OCI-LY7 (cell line): ENCODE measurements at regions not wholly inside any gene's neighbourhood (a gene's known extent, or its start where the extent isn't known, plus 50 kb on each side); places are given as distances from the start of the nearest gene placed in this dataset.

ENCODE experiments used
- BruUV-seq: library from RNA; stranded (reverse); fragments of 400-500 nt; replicated peaks from 2 replicates; lab custom pipeline; 2021; lab: Mats Ljungman, UMichigan
- CTCF ChIA-PET: fragments of 300-600 bp; sonication (Branson Sonifier 250); formaldehyde crosslinking; loops from one replicate; lab custom pipeline; 2022; ENCODE audit warnings: antibody characterized with exemption; ENCODE audit not compliant: unreplicated experiment; lab: Charles Lee
- POLR2A ChIA-PET: fragments of 300-600 bp; sonication (Branson Sonifier 250); formaldehyde crosslinking; loops from one replicate; lab custom pipeline; 2022; ENCODE audit warnings: antibody characterized with exemption; lab: Charles Lee
- DNase-seq: peaks from one replicate; pipeline ENCODE4 v3.0.0-alpha.2; 2015; ENCODE audit warnings: low spot score
- H2AFZ ChIP-seq: fragments of 200-600 bp; sonication (generic), shearing (Covaris generic); 2 replicates; pipeline ENCODE4 v1.6.1; 2014; ENCODE audit warnings: mild to moderate bottlenecking, antibody characterized with exemption, low read length, moderate library complexity
- H3K27ac ChIP-seq: fragments of 200-600 bp; sonication (generic); 2 replicates; pipeline ENCODE4 v1.5.1; 2014; ENCODE audit warnings: mixed run types, low read depth, mild to moderate bottlenecking, moderate library complexity, low read length, inconsistent platforms; ENCODE audit not compliant: poor library complexity, severe bottlenecking
- H3K36me3 ChIP-seq: fragments of 200-600 bp; sonication (generic); 2 replicates; pipeline ENCODE4 v1.6.1; 2014; ENCODE audit warnings: mild to moderate bottlenecking, antibody characterized with exemption, low read length, moderate library complexity, mixed read lengths; ENCODE audit not compliant: insufficient read depth
- H3K4me1 ChIP-seq: fragments of 200-600 bp; sonication (generic); 2 replicates; pipeline ENCODE4 v1.5.1; 2014; ENCODE audit warnings: mild to moderate bottlenecking, low read length; ENCODE audit not compliant: insufficient read depth, poor library complexity, severe bottlenecking
- H3K4me2 ChIP-seq: fragments of 200-600 bp; sonication (generic); 2 replicates; pipeline ENCODE4 v1.6.1; 2014; ENCODE audit warnings: mild to moderate bottlenecking, low read length
- H3K4me3 ChIP-seq: fragments of 200-600 bp; sonication (generic); 2 replicates; pipeline ENCODE4 v1.5.1; 2014; ENCODE audit warnings: mild to moderate bottlenecking, low read depth, low read length; ENCODE audit not compliant: poor library complexity, severe bottlenecking
- H3K79me2 ChIP-seq: fragments of 200-600 bp; sonication (generic); 2 replicates; pipeline ENCODE4 v1.6.1; 2016; ENCODE audit warnings: low read depth, mild to moderate bottlenecking, low read length, moderate library complexity, mixed read lengths; ENCODE audit not compliant: insufficient read depth
- H3K9me2 ChIP-seq: fragments of 200-600 bp; sonication (generic); 2 replicates; pipeline ENCODE4 v1.6.1; 2016; ENCODE audit warnings: mild to moderate bottlenecking, low read length, mixed read lengths; ENCODE audit not compliant: insufficient read depth
- H3K9me3 ChIP-seq: fragments of 200-600 bp; sonication (generic); 2 replicates; pipeline ENCODE4 v1.6.1; 2014; ENCODE audit warnings: mild to moderate bottlenecking, mixed run types, low read length, mixed read lengths
- H4K20me1 ChIP-seq: fragments of 200-600 bp; sonication (generic); 2 replicates; pipeline ENCODE4 v1.6.1; 2014; ENCODE audit warnings: mild to moderate bottlenecking, antibody characterized with exemption, low read length, moderate library complexity, mixed read lengths; ENCODE audit not compliant: insufficient read depth
- CTCF ChIP-seq: fragments of 200-600 bp; sonication (generic); conservative IDR thresholded peaks from 2 replicates; pipeline ENCODE4 v1.5.1; 2014; ENCODE audit warnings: mild to moderate bottlenecking, antibody characterized with exemption, low read length, moderate library complexity, mixed read lengths
- EZH2phosphoT487 ChIP-seq: fragments of 200-600 bp; sonication (generic); IDR thresholded peaks from 2 replicates; pipeline ENCODE4 v1.6.1; 2018; ENCODE audit warnings: low read depth, borderline replicate concordance, mild to moderate bottlenecking, mixed run types, antibody characterized with exemption, low read length, moderate library complexity, mixed read lengths
- intact Hi-C: fragments of 100-400 bp; cut with micrococcal nuclease; formaldehyde crosslinking; loops from one replicate; pipeline ENCODE4 v1.10.0; 2022; ENCODE audit not compliant: unreplicated experiment

GRCh38 chr12:16095531-16096110, 181.9 kb downstream of the SLC15A5 start:
- H3K36me3 ChIP-seq = no peaks in the 10 kb centered on the region
- no peak overlapping the region for H3K4me2 ChIP-seq
- H4K20me1 ChIP-seq = no peaks in the 10 kb centered on the region
- POLR2A ChIA-PET = interaction anchor here (0.6 to 1.4 kb wide), 7 partner anchors 9 to 505 kb away, joined by 3 to 6 read pairs (median 4); no protein-coding TSS in a partner anchor
- no TSS peak for BruUV-seq
- H3K4me1 ChIP-seq = no peaks in the 10 kb centered on the region
- no peak overlapping the region for H2AFZ ChIP-seq
- H3K4me3 ChIP-seq = no peak overlapping the region
- TF ChIP-seq EZH2phosphoT487 = no peak
- TF ChIP-seq CTCF = no peak
- 0 out of 2 replicates have a peak, but pooled peaks cover 3% of the 10 kb centered on the region for H3K9me3 ChIP-seq
- CTCF ChIA-PET = no interaction called here
- DNase-seq = no peak
- no peak overlapping the region for H3K27ac ChIP-seq
- no peaks in the 10 kb centered on the region for H3K79me2 ChIP-seq
- H3K9me2 ChIP-seq = no peaks in the 10 kb centered on the region
- intact Hi-C loops = no loop called here

- no peaks in the 10 kb centered on the region for H3K79me2 ChIP-seq
- H3K4me2 ChIP-seq = no peak overlapping the region
- CTCF ChIA-PET = no interaction called here
- POLR2A ChIA-PET = no interaction called here
- TF ChIP-seq EZH2phosphoT487 (no peak), CTCF (no peak)
- H3K4me1 ChIP-seq = no peaks in the 10 kb centered on the region
- no peaks in the 10 kb centered on the region for H4K20me1 ChIP-seq
- no peak overlapping the region for H3K4me3 ChIP-seq
- no peaks in the 10 kb centered on the region for H3K9me2 ChIP-seq
- intact Hi-C loops = no loop called here
- BruUV-seq = no TSS peak
- no peak for DNase-seq
- no peaks in the 10 kb centered on the region for H3K36me3 ChIP-seq
- no peak overlapping the region for H3K27ac ChIP-seq
- 0 out of 2 replicates have a peak, but pooled peaks cover 3% of the 10 kb centered on the region for H3K9me3 ChIP-seq
- no peak overlapping the region for H2AFZ ChIP-seq
Measured at GRCh38 chr12:16094437-16094836, 183.0 kb downstream of the SLC15A5 start.

- DNase-seq = no peak
- Histone ChIP-seq H3K9me2 (no peaks in the 10 kb centered on the region), H3K4me1 (no peaks in the 10 kb centered on the region), H3K79me2 (no peaks in the 10 kb centered on the region), H3K4me3 (no peak overlapping the region), H4K20me1 (no peaks in the 10 kb centered on the region), H3K27ac (no peak overlapping the region), H3K4me2 (no peak overlapping the region), H2AFZ (no peak overlapping the region), H3K36me3 (no peaks in the 10 kb centered on the region), H3K9me3 (0 out of 2 replicates have a peak, but pooled peaks cover 3% of the 10 kb centered on the region)
- ChIA-PET POLR2A (no interaction called here), CTCF (no interaction called here)
- BruUV-seq = no TSS peak
- intact Hi-C loops = no loop called here
- TF ChIP-seq CTCF (no peak), EZH2phosphoT487 (no peak)
Measured at GRCh38 chr12:16093825-16094224, 182.7 kb downstream of the DERA start.
